Tibial artery (tissue), 4 donors: ENCODE measurements at regions not wholly inside any gene's neighbourhood (a gene's known extent, or its start where the extent isn't known, plus 50 kb on each side); places are given as distances from the start of the nearest gene placed in this dataset.

Experiments used
- DNase-seq, 2 donors: peaks; one replicate each; pipeline ENCODE4 v3.0.0-alpha.2; 2019
- H3K27ac ChIP-seq, 2 donors: fragments of 200-600 bp; sonication (generic) in 1 of 2; 1 replicate in 1 of 2; 2 replicates in 1 of 2; pipeline ENCODE4 v1.5.1; 2018 to 2019; ENCODE audit warnings: mild to moderate bottlenecking in 1 of 2
- H3K27me3 ChIP-seq, 2 donors: fragments of 200-600 bp; sonication (generic) in 1 of 2; one replicate each; pipeline versions ENCODE4 v1.5.1 to v1.6.0; 2016 to 2019
- H3K36me3 ChIP-seq, 3 donors: fragments of 200-600 bp; sonication (generic) in 2 of 3; one replicate each; pipeline ENCODE4 v1.5.1; 2016 to 2019; ENCODE audit warnings: mild to moderate bottlenecking in 2 of 3
- H3K4me1 ChIP-seq, 4 donors: fragments of 200-600 bp; sonication (generic) in 2 of 4; 1 replicate in 3 of 4; 2 replicates in 1 of 4; pipeline ENCODE4 v1.5.1; 2016 to 2019
- H3K4me3 ChIP-seq, 2 donors: fragments of 200-600 bp; sonication (generic) in 1 of 2; 1 replicate in 1 of 2; 2 replicates in 1 of 2; pipeline ENCODE4 v1.5.1; 2018 to 2019; ENCODE audit warnings: mild to moderate bottlenecking in 2 of 2
- H3K9me3 ChIP-seq, 3 donors: fragments of 200-600 bp; sonication (generic) in 1 of 3; one replicate each; pipeline ENCODE4 v1.5.1; 2016 to 2019
- CTCF ChIP-seq, 2 experiments: fragments of 200-600 bp in 1 of 2; fragments of 450-650 bp in 1 of 2; IDR thresholded peaks; one replicate each; pipeline ENCODE4 v1.5.1; 2017 to 2019; ENCODE audit warnings: antibody characterized with exemption in 2 of 2, mild to moderate bottlenecking in 1 of 2, moderate library complexity in 1 of 2
- intact Hi-C: fragments of 100-400 bp; cut with DNase I; formaldehyde crosslinking; loops from one replicate; pipeline ENCODE4 v1.15.0; 2023; ENCODE audit warnings: low total_unique reads

GRCh38 chr4:11898796-11899195, 470.1 kb upstream of the HS3ST1 start:
- intact Hi-C loops = no loop called here
- Histone ChIP-seq H3K4me1 (no peaks in the 10 kb centered on the region), H3K9me3 (no peaks in the 10 kb centered on the region), H3K4me3 (no peak overlapping the region), H3K27ac (no peak overlapping the region), H3K27me3 (no peaks in the 10 kb centered on the region), H3K36me3 (no peaks in the 10 kb centered on the region)
- no peak for TF ChIP-seq CTCF (IDR thresholded peaks at IDR 0.05)
- DNase-seq = no peak

GRCh38 chr4:11895766-11896165, 467.1 kb upstream of the HS3ST1 start:
- DNase-seq = no peak
- Histone ChIP-seq H3K4me3 (no peak overlapping the region), H3K36me3 (no peaks in the 10 kb centered on the region), H3K27ac (no peak overlapping the region), H3K9me3 (no peaks in the 10 kb centered on the region), H3K4me1 (no peaks in the 10 kb centered on the region), H3K27me3 (no peaks in the 10 kb centered on the region)
- intact Hi-C loops = no loop called here
- TF ChIP-seq CTCF (IDR thresholded peaks at IDR 0.05) = no peak

- Histone ChIP-seq H3K4me3 (no peak overlapping the region), H3K27ac (no peak overlapping the region), H3K9me3 (no peaks in the 10 kb centered on the region), H3K27me3 (no peaks in the 10 kb centered on the region), H3K4me1 (no peaks in the 10 kb centered on the region), H3K36me3 (no peaks in the 10 kb centered on the region)
- intact Hi-C loops = no loop called here
- no peak for DNase-seq
- TF ChIP-seq CTCF (IDR thresholded peaks at IDR 0.05) = no peak
These were observed 466.3 kb upstream of the HS3ST1 start for GRCh38 chr4:11894977-11895376.

- TF ChIP-seq CTCF (IDR thresholded peaks at IDR 0.05) = no peak
- intact Hi-C loops = no loop called here
- no peaks in the 10 kb centered on the region for H3K27me3 ChIP-seq
- H3K27ac ChIP-seq = no peak overlapping the region
- no peak overlapping the region for H3K4me3 ChIP-seq
- H3K36me3 ChIP-seq = no peaks in the 10 kb centered on the region
- H3K4me1 ChIP-seq = no peaks in the 10 kb centered on the region
- H3K9me3 ChIP-seq = no peaks in the 10 kb centered on the region
- DNase-seq = no peak
These were observed 465.5 kb upstream of the HS3ST1 start for GRCh38 chr4:11894221-11894620.

GRCh38 chr4:11889099-11889498, 460.4 kb upstream of the HS3ST1 start:
- H3K4me1 ChIP-seq = no peaks in the 10 kb centered on the region
- TF ChIP-seq CTCF (IDR thresholded peaks at IDR 0.05) = no peak
- intact Hi-C loops = no loop called here
- H3K27me3 ChIP-seq = no peaks in the 10 kb centered on the region
- no peaks in the 10 kb centered on the region for H3K9me3 ChIP-seq
- H3K27ac ChIP-seq = no peak overlapping the region
- no peaks in the 10 kb centered on the region for H3K36me3 ChIP-seq
- no peak overlapping the region for H3K4me3 ChIP-seq
- no peak for DNase-seq

DNA sequence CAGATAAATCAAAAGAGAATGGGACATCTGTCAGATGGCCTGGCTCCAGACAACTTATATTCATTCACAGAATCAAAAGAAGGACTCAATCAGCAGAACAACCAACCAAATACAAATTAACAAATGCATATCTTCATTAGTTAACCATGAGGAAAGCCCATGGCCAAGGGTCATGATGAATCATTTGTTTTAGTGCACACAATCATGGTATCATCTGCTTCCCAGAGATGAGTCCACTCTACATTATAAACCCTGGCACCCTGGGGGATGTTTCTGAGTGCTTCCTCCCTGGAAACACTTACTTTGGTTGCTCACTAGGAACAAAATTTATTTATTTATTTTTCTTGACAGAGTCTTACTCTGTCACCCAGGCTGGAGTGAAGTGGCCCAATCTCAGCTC, 453.3 kb upstream of the HS3ST1 start:
- Histone ChIP-seq H3K27me3 (no peaks in the 10 kb centered on the region), H3K36me3 (no peaks in the 10 kb centered on the region), H3K27ac (no peak overlapping the region), H3K4me1 (no peaks in the 10 kb centered on the region), H3K9me3 (no peaks in the 10 kb centered on the region), H3K4me3 (no peak overlapping the region)
- intact Hi-C loops = no loop called here
- no peak for TF ChIP-seq CTCF (IDR thresholded peaks at IDR 0.05)
- DNase-seq = no peak
